A549 (cell line): ENCODE measurements at regions not wholly inside any gene's neighbourhood (a gene's known extent, or its start where the extent isn't known, plus 50 kb on each side); places are given as distances from the start of the nearest gene placed in this dataset.

ENCODE experiments used
- CEBPB ChIP-seq, 2 experiments: fragments of >200 bp in 1 of 2; sonication (Bioruptor Twin) in 1 of 2; formaldehyde crosslinking in 1 of 2; IDR thresholded peaks; 2 replicates each; pipeline ENCODE4 v1.6.1; 2012 to 2016
- CTCF ChIP-seq: fragments of >200 bp; sonication (Bioruptor Twin); formaldehyde crosslinking; IDR thresholded peaks from 3 replicates; pipeline ENCODE4 v1.5.1; 2016
- ELK1 ChIP-seq: fragments of 150-350 bp; IDR thresholded peaks from 2 replicates; pipeline ENCODE4 v1.6.1; 2014; ENCODE audit warnings: low read depth, mild to moderate bottlenecking, low read length
- HDAC2 ChIP-seq: fragments of 200-600 bp; sonication (generic); IDR thresholded peaks from 2 replicates; pipeline ENCODE4 v1.6.1; 2016
- MAZ ChIP-seq: fragments of 150-350 bp; IDR thresholded peaks from 2 replicates; pipeline ENCODE4 v1.6.1; 2014; ENCODE audit warnings: antibody characterized with exemption, low read depth, low read length, borderline replicate concordance
- POLR2A ChIP-seq: IDR thresholded peaks from 2 replicates; pipeline ENCODE4 v1.6.1; 2012; ENCODE audit warnings: mild to moderate bottlenecking, low read length
- POLR2AphosphoS2 ChIP-seq: conservative IDR thresholded peaks from 2 replicates; pipeline ENCODE4 v1.6.1; 2012; ENCODE audit warnings: low read length, improper control_type of control experiment, inconsistent platforms
- TP53 ChIP-seq: fragments of 250-450 bp; sonication (Bioruptor Pico); IDR thresholded peaks from 2 replicates; pipeline ENCODE4 v1.5.0; 2021; ENCODE audit warnings: mild to moderate bottlenecking, moderate library complexity

GRCh38 chr5:68657055-68657961 is 436.5 kb upstream of the SLC30A5 start:
- TF ChIP-seq POLR2A (no peak), CTCF (no peak), POLR2AphosphoS2 (no peak), CEBPB (IDR thresholded peaks at IDR 0.05) (no peak), HDAC2 (no peak), TP53 (no peak), ELK1 (no peak), MAZ (no peak)
